GM12865 (cell line): ENCODE measurements at regions not wholly inside any gene's neighbourhood (a gene's known extent, or its start where the extent isn't known, plus 50 kb on each side); places are given as distances from the start of the nearest gene placed in this dataset.

Source experiments
- DNase-seq: peaks from one replicate; pipeline ENCODE4 v3.0.0; 2010; ENCODE audit warnings: low read depth
- H3K4me3 ChIP-seq: 2 replicates; pipeline ENCODE4 v1.5.1; 2011; ENCODE audit warnings: mild to moderate bottlenecking, low read depth, low read length, control low read depth
- CTCF ChIP-seq: IDR thresholded peaks from 2 replicates; pipeline ENCODE4 v1.5.1; 2011; ENCODE audit warnings: low read length, control low read depth, low read depth, inconsistent platforms; ENCODE audit not compliant: insufficient read depth; ENCODE audit errors: missing control alignments

DNA sequence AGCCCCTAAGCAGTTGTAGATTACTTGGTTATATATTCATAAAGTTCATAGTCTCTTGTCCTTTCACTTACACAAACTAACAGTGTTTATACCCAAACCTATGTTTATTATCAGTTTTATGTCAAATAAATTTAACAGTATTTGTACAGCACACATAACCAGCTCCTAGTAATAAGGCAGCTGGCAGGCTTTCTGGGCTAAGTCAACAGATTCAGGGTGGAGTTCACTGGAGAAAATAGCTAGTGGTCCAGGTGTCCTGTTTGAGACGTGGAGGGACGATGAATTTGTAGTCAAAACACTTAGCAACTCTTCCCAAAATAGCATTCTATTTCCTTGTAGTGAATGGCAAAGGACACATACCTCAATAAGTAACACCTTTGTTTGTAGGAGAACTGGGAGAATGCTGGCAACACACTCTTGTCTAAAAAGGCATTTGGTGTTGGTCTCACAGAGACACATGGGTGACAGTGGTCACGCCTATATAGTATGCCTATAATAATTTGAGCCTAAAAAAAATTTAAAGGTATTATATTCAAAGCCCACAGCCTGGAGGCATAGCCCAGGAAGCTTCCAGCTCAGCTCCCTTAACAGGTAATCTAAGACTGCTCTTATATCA, 156.4 kb upstream of the CARMIL1 start:
- no peak for DNase-seq
- no peak for TF ChIP-seq CTCF
- H3K4me3 ChIP-seq, result no peak overlapping the region

DNA sequence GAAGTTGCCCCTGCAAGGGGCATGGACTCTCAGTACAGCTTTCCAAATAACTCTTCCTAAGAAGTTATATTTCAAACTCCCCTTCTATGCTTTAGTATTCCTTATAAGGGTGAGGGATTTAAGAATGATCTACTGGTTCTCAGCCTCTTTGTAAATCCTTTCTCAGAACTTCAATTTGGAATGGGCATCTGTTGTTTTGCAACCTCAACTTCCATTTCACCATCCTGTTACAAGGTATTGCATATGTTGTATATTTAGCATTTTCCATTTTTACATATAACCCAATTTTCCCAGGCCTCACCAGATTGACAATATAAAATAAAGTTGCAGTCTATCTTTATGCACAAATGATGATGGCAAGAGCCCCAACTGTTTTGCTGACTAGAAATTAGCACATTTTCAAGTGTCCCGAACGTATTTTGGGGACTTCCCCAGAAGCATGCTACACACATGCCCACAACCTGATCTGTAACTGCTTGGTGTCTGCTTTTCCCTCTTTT, 154.9 kb upstream of the CARMIL1 start:
- no peak for TF ChIP-seq CTCF
- no peak for DNase-seq
- no peak overlapping the region for H3K4me3 ChIP-seq

- TF ChIP-seq CTCF, result no peak
- H3K4me3 ChIP-seq, result no peak overlapping the region
- DNase-seq, result no peak
Measured at GRCh38 chr6:25125736-25126135, 153.4 kb upstream of the CARMIL1 start.

DNA sequence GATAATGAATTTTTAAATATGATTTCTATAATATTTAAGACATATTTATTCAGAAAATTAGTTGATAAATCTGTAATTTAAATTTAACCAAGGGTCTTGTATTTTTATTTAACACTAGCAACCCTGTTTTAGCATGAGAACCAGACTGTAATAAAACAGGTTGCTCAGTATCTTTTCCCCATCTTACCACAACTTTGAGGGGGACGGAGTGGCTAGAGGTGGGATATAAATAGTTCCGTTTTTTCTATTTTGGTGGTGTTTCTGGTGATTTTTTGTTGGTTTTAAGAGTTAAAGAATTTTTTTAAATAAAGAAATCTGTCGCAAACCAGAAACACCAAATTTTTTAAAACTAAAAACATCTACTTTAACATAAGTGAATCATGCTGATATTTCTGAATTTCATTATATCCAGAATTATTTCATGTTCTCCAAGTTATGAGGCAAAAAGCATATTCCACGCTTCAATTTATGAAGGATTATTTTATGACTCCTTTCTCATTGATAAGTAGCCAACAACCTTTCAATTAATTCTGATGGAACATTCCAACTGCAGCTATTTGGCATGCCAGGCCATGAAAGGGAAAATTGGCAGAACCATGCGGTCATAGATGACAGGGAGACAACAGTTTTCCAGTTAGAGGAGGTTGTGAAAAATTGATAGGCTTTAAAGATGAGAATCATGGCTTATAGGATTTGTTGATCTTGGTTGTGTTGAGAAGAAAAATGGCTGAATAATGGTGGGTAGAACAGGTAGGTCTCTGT, 151.9 kb upstream of the CARMIL1 start:
- DNase-seq, result no peak
- H3K4me3 ChIP-seq, result no peak overlapping the region
- TF ChIP-seq CTCF, result no peak

- no peak for DNase-seq
- H3K4me3 ChIP-seq, result no peak overlapping the region
- no peak for TF ChIP-seq CTCF
Measured at GRCh38 chr6:25130518-25130917, 148.7 kb upstream of the CARMIL1 start.

- DNase-seq, result no peak
- TF ChIP-seq CTCF, result no peak
- no peak overlapping the region for H3K4me3 ChIP-seq
Measured at GRCh38 chr6:25132934-25133333, 146.2 kb upstream of the CARMIL1 start.

- no peak for TF ChIP-seq CTCF
- no peak overlapping the region for H3K4me3 ChIP-seq
- DNase-seq, result no peak
Measured at GRCh38 chr6:25133568-25133967, 145.6 kb upstream of the CARMIL1 start.
